Psoas muscle (tissue), 7 donors: ENCODE measurements at regions not wholly inside any gene's neighbourhood (a gene's known extent, or its start where the extent isn't known, plus 50 kb on each side); places are given as distances from the start of the nearest gene placed in this dataset.

ENCODE experiments used
- ATAC-seq, 4 donors: fragments of 200-7000 bp; cut with Tn5 transposase; one replicate each; pipeline ENCODE4 v1.9.1; 2020; ENCODE audit warnings: moderate library complexity in 3 of 4, mild to moderate bottlenecking in 2 of 4
- DNase-seq, 2 donors: peaks; one replicate each; pipeline ENCODE4 v3.0.0-alpha.2; 2020
- H3K27ac ChIP-seq: fragments of 200-600 bp; one replicate; pipeline ENCODE4 v1.8.0; 2022
- H3K27me3 ChIP-seq, 3 donors: fragments of 200-600 bp in 1 of 3; one replicate each; pipeline versions ENCODE4 v1.6.1 to v1.8.0; 2013 to 2022; ENCODE audit warnings: low read length in 2 of 3, mild to moderate bottlenecking in 2 of 3, moderate library complexity in 1 of 3; ENCODE audit not compliant: insufficient read depth in 3 of 3
- H3K36me3 ChIP-seq, 2 donors: fragments of 200-600 bp in 1 of 2; one replicate each; pipeline versions ENCODE4 v1.6.1 to v1.8.0; 2013 to 2022; ENCODE audit warnings: low read depth in 1 of 2, mild to moderate bottlenecking in 1 of 2, moderate library complexity in 1 of 2; ENCODE audit not compliant: insufficient read depth in 1 of 2
- H3K4me1 ChIP-seq: fragments of 200-600 bp; one replicate; pipeline ENCODE4 v1.8.0; 2022
- H3K4me3 ChIP-seq: fragments of 200-600 bp; one replicate; pipeline ENCODE4 v1.8.0; 2022; ENCODE audit warnings: mild to moderate bottlenecking
- H3K9me3 ChIP-seq: fragments of 200-600 bp; one replicate; pipeline ENCODE4 v1.8.0; 2022
- WGBS, 3 donors: extraction: QIAGEN DNeasy Blood & Tissue Kit; methylation state at CpG; one replicate each; pipeline versions ENCODE4 v1.1.6 to v1.1.7; 2013; 5-methylcytosine and 5-hydroxymethylcytosine counted together
- intact Hi-C, 2 donors: fragments of 100-400 bp; cut with DNase I; formaldehyde crosslinking; loops; one replicate each; pipeline versions ENCODE4 v1.11.0 to v1.14.2; 2022
- TF ChIP-seq, protein P1 (sequence below): fragments of 200-600 bp; IDR thresholded peaks from one replicate; pipeline ENCODE4 v1.8.0; 2022; ENCODE audit warnings: antibody characterized with exemption
- donor health status: healthy with polysubstance abuse.
- donor health status: DM: no; HTN: no; CAD: no; lungs with moderate emphysema.
- donor health status: Bipolar disorder and iron deficiency.
- donor health status: healthy.
- donor health status: DM: yes; HTN: yes; CAD: no.
- donor health status: DM: no; HTN: no; CAD: no.
- donor health status: DM: yes; HTN: yes; CAD: no.

DNA sequence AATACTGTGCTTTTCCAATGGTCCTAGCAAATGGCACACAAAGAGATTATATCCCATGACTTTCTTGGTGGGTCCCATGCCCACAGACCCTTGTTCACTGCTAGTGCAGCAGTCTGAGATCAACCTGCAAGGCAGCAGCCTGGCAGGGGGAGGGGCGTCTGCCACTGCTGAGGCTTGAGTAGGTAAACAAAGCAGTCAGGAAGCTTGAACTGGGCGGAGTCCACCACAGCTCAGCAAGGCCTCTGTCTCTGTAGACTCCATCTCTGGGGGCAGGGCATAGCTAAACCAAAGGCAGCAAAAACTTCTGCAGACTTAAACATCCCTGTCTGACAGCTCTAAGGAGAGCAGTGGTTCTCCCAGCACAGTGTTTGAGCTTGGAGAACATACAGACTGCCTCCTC is 82.9 kb downstream of the ZNF737 start:
- 54 to 63% (median 60%) methylated on average over 2 of the region's 2 CpGs for WGBS, 3 donors
- intact Hi-C loops: no loop called here

DNA sequence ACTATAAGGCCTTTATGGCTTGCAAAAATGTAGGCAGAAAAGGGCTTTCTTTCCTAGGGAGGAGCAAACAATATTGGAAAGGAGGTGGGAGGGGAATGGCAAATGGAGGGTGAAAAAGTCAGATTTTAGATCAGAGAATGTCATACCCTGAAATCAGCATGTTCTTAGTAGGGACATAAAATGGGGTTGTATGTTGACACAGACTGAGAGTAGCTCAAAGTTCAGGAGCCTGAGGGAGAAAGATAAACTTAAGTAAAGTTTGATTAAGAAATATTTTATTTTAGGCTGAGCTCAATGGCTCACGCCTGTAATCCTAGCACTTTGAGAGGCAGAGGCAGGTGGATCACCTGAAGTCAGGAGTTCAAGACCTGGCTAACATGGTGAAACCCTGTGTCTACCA is 83.8 kb downstream of the ZNF737 start:
- intact Hi-C loops: no loop called here
- H3K9me3 ChIP-seq: no peaks in the 10 kb centered on the region
- no peak for DNase-seq
- no peak overlapping the region for H3K4me3 ChIP-seq
- no peak overlapping the region for H3K27ac ChIP-seq
- H3K36me3 ChIP-seq: no peaks in the 10 kb centered on the region
- no peaks in the 10 kb centered on the region for H3K27me3 ChIP-seq
- TF ChIP-seq, protein P1, sequence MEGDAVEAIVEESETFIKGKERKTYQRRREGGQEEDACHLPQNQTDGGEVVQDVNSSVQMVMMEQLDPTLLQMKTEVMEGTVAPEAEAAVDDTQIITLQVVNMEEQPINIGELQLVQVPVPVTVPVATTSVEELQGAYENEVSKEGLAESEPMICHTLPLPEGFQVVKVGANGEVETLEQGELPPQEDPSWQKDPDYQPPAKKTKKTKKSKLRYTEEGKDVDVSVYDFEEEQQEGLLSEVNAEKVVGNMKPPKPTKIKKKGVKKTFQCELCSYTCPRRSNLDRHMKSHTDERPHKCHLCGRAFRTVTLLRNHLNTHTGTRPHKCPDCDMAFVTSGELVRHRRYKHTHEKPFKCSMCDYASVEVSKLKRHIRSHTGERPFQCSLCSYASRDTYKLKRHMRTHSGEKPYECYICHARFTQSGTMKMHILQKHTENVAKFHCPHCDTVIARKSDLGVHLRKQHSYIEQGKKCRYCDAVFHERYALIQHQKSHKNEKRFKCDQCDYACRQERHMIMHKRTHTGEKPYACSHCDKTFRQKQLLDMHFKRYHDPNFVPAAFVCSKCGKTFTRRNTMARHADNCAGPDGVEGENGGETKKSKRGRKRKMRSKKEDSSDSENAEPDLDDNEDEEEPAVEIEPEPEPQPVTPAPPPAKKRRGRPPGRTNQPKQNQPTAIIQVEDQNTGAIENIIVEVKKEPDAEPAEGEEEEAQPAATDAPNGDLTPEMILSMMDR: no peak
- 70 to 78% (median 76%) methylated on average over 1 of the region's 1 CpG for WGBS, 3 donors
- no peaks in the 10 kb centered on the region for H3K4me1 ChIP-seq
- ATAC-seq: no peak

More for the DNA sequence above, 82.9 kb downstream of the ZNF737 start:
- ATAC-seq (no peak), DNase-seq (no peak)
- no peaks in the 10 kb centered on the region for H3K4me1 ChIP-seq
- H3K9me3 ChIP-seq: no peaks in the 10 kb centered on the region
- TF ChIP-seq, protein P1: no peak
- no peaks in the 10 kb centered on the region for H3K36me3 ChIP-seq
- H3K4me3 ChIP-seq: no peak overlapping the region
- H3K27me3 ChIP-seq: no peaks in the 10 kb centered on the region
- H3K27ac ChIP-seq: no peak overlapping the region

DNA sequence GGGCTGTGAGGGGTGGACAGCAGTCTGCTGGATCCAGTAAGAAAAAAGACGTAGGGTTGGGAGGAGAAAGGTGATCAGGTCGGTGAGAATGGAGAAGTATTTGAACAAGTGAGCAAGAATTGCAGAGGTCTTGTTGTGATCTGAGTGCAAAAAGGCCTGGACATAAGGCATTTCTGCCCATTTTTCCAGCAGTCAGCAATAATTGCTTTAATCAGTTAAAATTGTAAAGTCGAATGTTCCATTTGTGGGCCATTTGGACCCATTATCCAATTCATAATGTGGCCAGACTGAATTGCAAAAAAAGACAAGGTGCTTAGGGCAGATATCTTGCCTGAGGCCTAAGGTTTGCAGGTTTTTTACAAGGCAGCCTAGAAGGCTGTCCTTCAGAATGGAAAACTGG is 86.1 kb downstream of the ZNF737 start:
- intact Hi-C loops: no loop called here
- no peaks in the 10 kb centered on the region for H3K9me3 ChIP-seq
- no peak overlapping the region for H3K4me3 ChIP-seq
- TF ChIP-seq, protein P1: no peak
- ATAC-seq (no peak), DNase-seq (no peak)
- no peaks in the 10 kb centered on the region for H3K27me3 ChIP-seq
- H3K4me1 ChIP-seq: no peaks in the 10 kb centered on the region
- 75 to 83% (median 82%) methylated on average over 3 of the region's 3 CpGs for WGBS, 3 donors
- H3K36me3 ChIP-seq: no peaks in the 10 kb centered on the region
- no peak overlapping the region for H3K27ac ChIP-seq

DNA sequence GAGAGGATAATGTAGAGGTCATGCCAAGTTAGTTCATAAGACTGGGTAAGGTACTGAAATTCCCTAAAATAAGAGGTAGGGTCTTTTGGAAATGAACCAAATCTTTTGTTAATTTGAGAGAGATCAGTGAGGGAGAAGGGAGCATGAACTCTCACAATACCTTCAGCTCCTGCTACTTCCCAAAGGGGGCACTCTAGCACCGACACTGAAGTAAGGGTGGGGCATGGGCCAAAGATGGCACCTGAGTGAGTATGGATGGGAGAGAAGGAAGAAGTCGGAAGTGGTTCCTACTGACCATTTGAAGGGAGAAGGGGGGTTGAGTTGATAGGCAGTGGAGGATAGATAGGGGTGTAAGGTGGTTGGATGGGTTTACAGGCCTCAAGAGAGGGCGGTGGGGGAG is 86.6 kb downstream of the ZNF737 start:
- TF ChIP-seq, protein P1: no peak
- Histone ChIP-seq H3K4me3 (no peak overlapping the region), H3K4me1 (no peaks in the 10 kb centered on the region), H3K9me3 (no peaks in the 10 kb centered on the region), H3K27me3 (no peaks in the 10 kb centered on the region), H3K36me3 (no peaks in the 10 kb centered on the region), H3K27ac (no peak overlapping the region)
- intact Hi-C loops: no loop called here
- no peak for ATAC-seq
- 78 to 87% (median 86%) methylated on average over 3 of the region's 3 CpGs for WGBS, 3 donors
- DNase-seq: no peak

DNA sequence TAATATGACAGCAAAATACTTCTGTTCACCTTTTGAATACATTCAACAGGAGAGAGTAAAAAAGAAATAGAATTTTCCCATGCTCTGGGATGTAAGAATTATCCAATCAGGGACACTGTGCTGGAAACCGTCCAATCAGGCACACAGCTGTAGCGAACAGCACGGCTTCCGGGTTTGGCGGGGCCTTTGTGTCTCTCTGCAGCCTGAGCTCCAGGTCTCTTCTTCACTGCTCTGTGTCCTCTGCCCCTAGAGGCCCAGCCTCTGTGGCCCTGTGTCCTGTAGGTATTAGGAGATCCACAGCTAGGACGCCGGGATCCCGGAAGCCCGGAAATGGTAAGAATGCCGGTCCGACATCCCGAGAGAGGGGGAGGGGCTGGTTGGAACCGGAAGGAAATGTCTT is 92.7 kb downstream of the ZNF737 start:
- TF ChIP-seq, protein P1: no peak
- Histone ChIP-seq H3K27me3 (no peaks in the 10 kb centered on the region), H3K4me3 (no peak overlapping the region), H3K9me3 (no peaks in the 10 kb centered on the region), H3K4me1 (no peaks in the 10 kb centered on the region), H3K27ac (no peak overlapping the region), H3K36me3 (no peaks in the 10 kb centered on the region)
- DNase-seq (no peak), ATAC-seq (no peak)
- WGBS, 3 donors: 87 to 93% (median 91%) methylated on average over 13 of the region's 13 CpGs
- intact Hi-C loops: no loop called here
